Activated CD4-positive, alpha-beta T cell treated with anti-CD3 and anti-CD28 coated beads, Interleukin-2, amount 10 ng/mL, durations not matched to agents 24 days and 14 days (primary cell): ENCODE measurements at regions not wholly inside any gene's neighbourhood (a gene's known extent, or its start where the extent isn't known, plus 50 kb on each side); places are given as distances from the start of the nearest gene placed in this dataset.

Experiments
- DNase-seq: peaks from one replicate; pipeline ENCODE4 v3.0.0; 2022
- H3K27ac Mint-ChIP-seq: one replicate; pipeline ENCODE4 v1.8.0; 2022; ENCODE audit warnings: mild to moderate bottlenecking, mixed read lengths
- H3K27me3 Mint-ChIP-seq: one replicate; pipeline ENCODE4 v1.8.0; 2022; ENCODE audit warnings: mixed read lengths
- H3K36me3 Mint-ChIP-seq: one replicate; pipeline ENCODE4 v1.8.0; 2022; ENCODE audit warnings: low read depth, mild to moderate bottlenecking, mixed read lengths
- H3K4me1 Mint-ChIP-seq: one replicate; pipeline ENCODE4 v1.8.0; 2021; ENCODE audit warnings: mixed read lengths
- H3K4me3 Mint-ChIP-seq: one replicate; pipeline ENCODE4 v1.8.0; 2022; ENCODE audit warnings: mild to moderate bottlenecking, moderate library complexity, mixed read lengths
- H3K9me3 Mint-ChIP-seq: one replicate; pipeline ENCODE4 v1.8.0; 2021; ENCODE audit warnings: mixed read lengths
- intact Hi-C: fragments of 100-400 bp; cut with micrococcal nuclease; formaldehyde crosslinking; loops from one replicate; pipeline ENCODE4 v1.15.1; 2023

GRCh38 chr5:124849774-124850173 is 103.3 kb upstream of the ZNF608 start:
- intact Hi-C loops: no loop called here
- no peaks in the 10 kb centered on the region for H3K4me1 Mint-ChIP-seq
- no peak overlapping the region for H3K27ac Mint-ChIP-seq
- no peaks in the 10 kb centered on the region for H3K27me3 Mint-ChIP-seq
- no peak overlapping the region for H3K4me3 Mint-ChIP-seq
- no peaks in the 10 kb centered on the region for H3K9me3 Mint-ChIP-seq
- no peaks in the 10 kb centered on the region for H3K36me3 Mint-ChIP-seq
- DNase-seq: no peak

DNA sequence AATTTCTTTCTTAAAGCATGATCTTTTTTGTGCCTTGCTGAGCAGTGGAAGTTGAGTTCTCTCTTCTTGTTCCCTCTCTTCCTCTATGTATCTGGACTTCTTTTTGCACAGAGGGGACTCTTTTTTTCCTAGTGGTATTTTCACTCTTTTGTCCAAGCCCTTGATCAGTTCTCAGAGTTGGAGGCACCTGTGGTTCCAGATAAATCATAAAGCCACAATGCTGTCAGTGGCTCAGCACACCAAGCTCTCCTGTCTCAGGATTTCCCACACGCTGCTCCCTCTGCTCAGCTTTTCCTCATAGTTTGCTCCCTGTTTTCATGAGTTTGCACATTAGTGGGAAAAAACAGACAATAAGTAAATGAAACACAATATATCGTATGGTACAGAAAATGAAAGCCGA is 110.3 kb upstream of the ZNF608 start:
- Mint-ChIP-seq H3K27me3 (no peaks in the 10 kb centered on the region), H3K4me3 (no peak overlapping the region), H3K9me3 (no peaks in the 10 kb centered on the region), H3K4me1 (no peaks in the 10 kb centered on the region), H3K36me3 (no peaks in the 10 kb centered on the region), H3K27ac (no peak overlapping the region)
- intact Hi-C loops: no loop called here
- no peak for DNase-seq

DNA sequence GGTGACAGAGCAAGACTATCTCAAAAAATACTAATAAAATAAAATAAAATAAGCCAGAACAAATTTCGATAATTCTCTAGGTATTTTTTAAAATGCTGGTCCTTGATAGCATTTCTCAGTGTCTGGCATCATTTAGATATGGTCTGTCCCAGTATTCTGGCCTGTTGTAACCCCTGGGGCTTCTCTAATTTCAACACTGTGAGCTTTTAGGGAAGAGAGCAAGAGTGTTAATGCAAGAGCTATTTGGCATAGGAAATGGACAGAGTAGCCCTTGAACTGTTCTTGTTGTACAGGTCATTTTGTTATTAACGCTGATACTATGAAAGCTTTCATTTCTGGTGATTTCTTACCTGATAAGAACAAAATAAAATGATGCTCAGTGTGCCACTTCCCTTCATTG is 112.2 kb upstream of the ZNF608 start:
- H3K4me3 Mint-ChIP-seq: no peak overlapping the region

DNA sequence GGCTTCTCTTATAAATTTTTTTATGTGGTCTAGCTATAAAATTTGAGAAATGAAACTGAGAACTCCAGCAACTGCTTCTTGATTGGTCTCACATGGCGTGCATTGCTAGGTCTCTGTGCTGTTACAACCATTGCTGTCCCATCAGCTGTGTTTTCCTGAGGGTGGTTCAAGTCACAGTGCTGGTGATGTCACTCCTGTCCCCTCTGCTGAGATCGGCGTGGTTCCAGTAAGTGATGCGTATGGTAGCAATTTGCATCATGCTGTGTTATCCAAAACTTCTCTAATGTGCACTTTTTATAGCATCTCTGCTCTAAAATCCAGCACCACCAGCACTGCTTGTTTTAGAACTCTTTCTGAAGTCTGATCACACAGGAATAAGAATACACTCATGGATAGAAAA is 112.6 kb upstream of the ZNF608 start:
- no peaks in the 10 kb centered on the region for H3K36me3 Mint-ChIP-seq
- intact Hi-C loops: no loop called here
- no peak overlapping the region for H3K4me3 Mint-ChIP-seq
- H3K27ac Mint-ChIP-seq: no peak overlapping the region
- no peaks in the 10 kb centered on the region for H3K9me3 Mint-ChIP-seq
- H3K27me3 Mint-ChIP-seq: no peaks in the 10 kb centered on the region
- H3K4me1 Mint-ChIP-seq: no peaks in the 10 kb centered on the region
- DNase-seq: no peak

More for the DNA sequence above, 112.2 kb upstream of the ZNF608 start:
- no peak for DNase-seq
- Mint-ChIP-seq H3K36me3 (no peaks in the 10 kb centered on the region), H3K4me1 (no peaks in the 10 kb centered on the region), H3K9me3 (no peaks in the 10 kb centered on the region), H3K27ac (no peak overlapping the region), H3K27me3 (no peaks in the 10 kb centered on the region)
- intact Hi-C loops: no loop called here

GRCh38 chr5:124859556-124860290 is 113.3 kb upstream of the ZNF608 start:
- intact Hi-C loops: no loop called here
- Mint-ChIP-seq H3K27ac (no peak overlapping the region), H3K27me3 (no peaks in the 10 kb centered on the region), H3K4me3 (no peak overlapping the region), H3K9me3 (no peaks in the 10 kb centered on the region), H3K36me3 (no peaks in the 10 kb centered on the region), H3K4me1 (no peaks in the 10 kb centered on the region)
- no peak for DNase-seq

DNA sequence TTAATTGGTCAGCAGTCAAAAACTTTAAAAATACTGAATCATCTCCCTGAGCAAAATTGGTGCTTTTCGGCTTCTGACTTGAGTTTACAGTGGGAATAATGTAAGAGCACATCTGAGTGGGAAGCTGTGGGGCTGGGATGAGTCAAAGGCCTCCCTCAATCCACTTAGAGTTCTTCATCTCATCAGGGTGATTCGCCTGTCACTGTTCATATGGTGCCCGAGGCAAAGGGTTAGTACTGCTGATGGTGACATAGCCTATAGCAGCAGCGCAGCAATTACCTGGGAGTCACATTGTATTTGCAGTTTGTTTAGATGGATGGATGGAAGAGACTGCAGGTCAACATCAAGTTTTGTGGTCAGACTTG is 113.8 kb upstream of the ZNF608 start:
- no peak overlapping the region for H3K27ac Mint-ChIP-seq
- no peaks in the 10 kb centered on the region for H3K36me3 Mint-ChIP-seq
- no peaks in the 10 kb centered on the region for H3K4me1 Mint-ChIP-seq
- H3K4me3 Mint-ChIP-seq: no peak overlapping the region
- no peak for DNase-seq
- peaks cover 2% of the 10 kb centered on the region for H3K9me3 Mint-ChIP-seq
- intact Hi-C loops: no loop called here
- no peaks in the 10 kb centered on the region for H3K27me3 Mint-ChIP-seq

DNA sequence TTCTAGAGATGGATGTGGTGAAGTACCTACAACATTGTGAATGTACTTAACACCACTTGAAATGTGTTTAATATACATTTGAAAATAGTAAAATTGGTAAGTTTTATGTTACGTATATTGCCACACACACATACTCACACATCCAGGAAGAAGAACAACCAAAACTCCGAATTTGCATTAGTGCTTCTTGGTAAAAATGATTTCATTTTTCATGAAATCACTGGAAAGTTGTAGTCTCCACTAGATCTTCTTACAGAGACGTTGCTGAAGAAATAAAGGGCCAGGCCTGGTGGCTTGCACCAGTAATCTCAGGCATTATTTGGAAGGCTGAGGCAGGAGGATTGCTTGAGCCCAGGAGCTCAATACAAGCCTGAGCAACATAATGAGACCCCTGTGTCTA is 118.6 kb upstream of the ZNF608 start:
- H3K4me3 Mint-ChIP-seq: no peak overlapping the region
- no peak for DNase-seq
- H3K27ac Mint-ChIP-seq: no peak overlapping the region
- peaks cover 5% of the 10 kb centered on the region for H3K9me3 Mint-ChIP-seq
- intact Hi-C loops: no loop called here
- H3K27me3 Mint-ChIP-seq: no peaks in the 10 kb centered on the region
- peaks cover 4% of the 10 kb centered on the region for H3K4me1 Mint-ChIP-seq
- H3K36me3 Mint-ChIP-seq: no peaks in the 10 kb centered on the region

DNA sequence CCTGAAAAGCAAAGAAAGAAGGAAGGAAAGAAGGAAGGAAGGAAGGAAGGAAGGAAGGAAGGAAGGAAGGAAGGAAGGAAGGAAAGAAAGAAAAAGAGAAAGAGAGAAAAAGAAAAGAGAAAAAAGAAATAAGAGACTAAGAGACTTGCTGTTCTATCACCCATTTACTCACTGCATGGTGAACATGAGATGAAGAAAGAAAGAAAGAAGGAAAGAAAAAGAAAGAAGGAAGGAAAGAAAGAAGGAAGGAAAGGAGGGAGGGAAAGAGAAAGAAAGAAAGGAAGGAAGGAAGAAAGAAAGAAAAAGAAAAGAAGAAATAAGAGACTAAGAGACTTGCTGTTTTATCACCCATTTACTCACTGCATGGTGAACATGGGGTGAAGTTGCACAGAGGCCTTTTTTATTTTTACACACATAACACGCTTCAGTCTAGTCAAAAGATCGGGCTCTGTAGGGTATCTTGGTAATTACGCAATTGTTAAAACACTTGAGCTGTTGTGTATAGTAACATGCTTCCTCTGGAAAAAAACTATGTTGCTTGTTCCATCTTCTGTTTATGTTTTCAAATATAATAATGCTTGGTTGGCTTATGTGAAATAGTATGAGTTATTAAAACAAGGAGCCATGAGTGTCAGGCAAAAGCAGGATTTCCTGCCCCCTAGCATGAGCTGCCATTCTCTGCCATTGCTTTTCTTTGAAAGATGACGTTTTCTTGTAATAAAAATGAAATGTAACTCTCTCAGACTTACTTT is 119.3 kb upstream of the ZNF608 start:
- H3K4me3 Mint-ChIP-seq: no peak overlapping the region
- no peak for DNase-seq
- no peaks in the 10 kb centered on the region for H3K36me3 Mint-ChIP-seq
- peaks cover 4% of the 10 kb centered on the region for H3K4me1 Mint-ChIP-seq
- H3K27me3 Mint-ChIP-seq: no peaks in the 10 kb centered on the region
- peaks cover 5% of the 10 kb centered on the region for H3K9me3 Mint-ChIP-seq
- intact Hi-C loops: no loop called here
- no peak overlapping the region for H3K27ac Mint-ChIP-seq

DNA sequence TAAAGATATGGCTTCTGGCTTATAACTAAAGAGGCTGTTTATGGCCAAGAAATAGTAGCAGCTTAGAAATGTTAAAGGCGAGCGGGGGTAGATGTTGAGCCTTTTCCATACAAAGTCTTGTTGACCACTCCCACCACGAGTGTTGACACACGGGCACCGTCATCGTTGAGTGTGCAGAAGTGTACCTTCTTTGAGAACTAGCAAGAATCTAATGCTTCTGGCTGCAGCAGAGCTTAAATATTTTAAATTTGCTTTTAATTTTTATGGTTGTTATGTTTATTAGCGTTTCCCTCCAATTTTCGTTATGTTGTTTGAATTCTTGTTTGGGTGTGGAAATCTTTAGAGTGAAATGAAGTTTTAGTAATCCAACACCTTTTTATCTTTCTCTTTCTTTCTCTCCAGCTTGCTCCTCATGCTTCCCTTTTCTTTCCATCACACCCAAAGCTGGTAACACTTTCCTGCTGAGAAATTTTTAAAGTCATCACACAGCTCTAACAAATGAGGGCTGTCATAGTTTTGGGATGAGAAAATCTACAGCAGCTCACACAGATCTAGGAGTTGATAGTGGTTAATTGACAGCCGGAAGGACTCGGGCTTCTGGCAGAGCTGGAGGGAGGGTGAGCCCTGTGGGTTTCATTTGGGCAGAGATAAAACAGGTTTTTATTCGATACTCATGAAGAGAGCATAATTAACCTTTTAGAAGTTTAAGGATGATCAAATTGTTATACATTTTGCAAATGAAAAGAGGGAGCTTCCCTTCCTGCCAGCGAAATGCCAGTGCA is 120.1 kb upstream of the ZNF608 start:
- no peak for DNase-seq
- Mint-ChIP-seq H3K36me3 (no peaks in the 10 kb centered on the region), H3K9me3 (peaks cover 5% of the 10 kb centered on the region), H3K27ac (no peak overlapping the region), H3K27me3 (no peaks in the 10 kb centered on the region), H3K4me1 (peaks cover 4% of the 10 kb centered on the region), H3K4me3 (no peak overlapping the region)
- intact Hi-C loops: no loop called here

GRCh38 chr5:124867137-124867704 is 120.8 kb upstream of the ZNF608 start:
- H3K4me1 Mint-ChIP-seq: peaks cover 4% of the 10 kb centered on the region
- H3K9me3 Mint-ChIP-seq: peaks cover 5% of the 10 kb centered on the region
- no peaks in the 10 kb centered on the region for H3K27me3 Mint-ChIP-seq
- H3K4me3 Mint-ChIP-seq: no peak overlapping the region
- H3K36me3 Mint-ChIP-seq: no peaks in the 10 kb centered on the region
- DNase-seq: no peak
- no peak overlapping the region for H3K27ac Mint-ChIP-seq
- intact Hi-C loops: no loop called here

- Mint-ChIP-seq H3K4me3 (no peak overlapping the region), H3K36me3 (no peaks in the 10 kb centered on the region), H3K27me3 (no peaks in the 10 kb centered on the region), H3K27ac (no peak overlapping the region), H3K9me3 (peaks cover 5% of the 10 kb centered on the region), H3K4me1 (peaks cover 4% of the 10 kb centered on the region)
- DNase-seq: no peak
- intact Hi-C loops: no loop called here
Measured at GRCh38 chr5:124868676-124869075, 122.2 kb upstream of the ZNF608 start.

DNA sequence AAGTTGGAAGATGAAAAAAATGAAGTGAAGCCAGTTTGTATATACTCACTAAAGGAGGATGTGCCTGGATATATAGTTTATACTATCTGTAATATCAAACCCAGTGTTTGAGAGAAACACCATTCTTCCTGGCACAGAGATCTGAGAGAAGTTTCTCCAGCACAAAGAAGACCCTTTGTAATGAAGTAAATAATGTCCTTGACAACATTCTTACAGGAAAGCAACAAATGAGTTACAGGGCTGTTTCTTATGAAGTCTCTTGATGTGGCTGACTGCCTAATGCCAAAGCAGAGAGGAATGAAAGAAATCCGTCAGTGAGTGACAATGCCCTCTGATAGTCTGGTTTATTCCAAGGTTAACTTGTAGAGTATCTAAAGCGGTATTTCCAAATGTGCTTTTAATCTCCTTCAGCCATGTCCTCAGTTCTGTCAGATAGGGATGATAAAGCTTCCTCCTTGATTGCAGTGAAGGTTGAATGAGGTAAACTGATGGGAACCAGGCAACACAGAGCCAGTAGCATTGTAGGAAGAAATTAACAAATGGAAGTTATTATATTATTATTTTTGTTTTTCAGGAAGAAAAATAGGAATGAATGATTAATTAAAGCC is 123.1 kb upstream of the ZNF608 start:
- no peak for DNase-seq
- intact Hi-C loops: no loop called here
- Mint-ChIP-seq H3K9me3 (peaks cover 5% of the 10 kb centered on the region), H3K27me3 (no peaks in the 10 kb centered on the region), H3K4me3 (no peak overlapping the region), H3K27ac (no peak overlapping the region), H3K4me1 (peaks cover 4% of the 10 kb centered on the region), H3K36me3 (no peaks in the 10 kb centered on the region)

DNA sequence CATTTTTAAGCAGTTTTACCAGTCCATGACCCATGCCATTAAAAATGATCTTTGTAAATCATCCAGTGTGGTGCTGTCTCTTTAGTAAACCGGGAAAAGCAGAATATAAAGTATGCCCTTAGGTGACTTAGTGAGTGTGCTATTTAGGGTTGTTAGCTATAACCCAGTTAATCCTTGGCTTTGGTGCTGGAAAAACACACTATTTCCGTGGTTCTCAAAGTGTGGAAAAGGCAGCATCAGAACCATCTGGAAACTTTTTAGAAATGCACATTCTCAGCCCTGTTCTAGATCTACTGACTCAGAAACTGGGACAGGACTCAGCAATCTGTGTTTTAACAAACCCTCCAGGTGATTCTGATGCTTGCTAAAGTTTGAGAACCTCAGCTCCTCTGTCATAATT is 123.6 kb upstream of the ZNF608 start:
- H3K4me1 Mint-ChIP-seq: peaks cover 4% of the 10 kb centered on the region
- no peaks in the 10 kb centered on the region for H3K36me3 Mint-ChIP-seq
- H3K9me3 Mint-ChIP-seq: peaks cover 5% of the 10 kb centered on the region
- no peak for DNase-seq
- H3K27me3 Mint-ChIP-seq: no peaks in the 10 kb centered on the region
- no peak overlapping the region for H3K27ac Mint-ChIP-seq
- H3K4me3 Mint-ChIP-seq: no peak overlapping the region
- intact Hi-C loops: no loop called here

DNA sequence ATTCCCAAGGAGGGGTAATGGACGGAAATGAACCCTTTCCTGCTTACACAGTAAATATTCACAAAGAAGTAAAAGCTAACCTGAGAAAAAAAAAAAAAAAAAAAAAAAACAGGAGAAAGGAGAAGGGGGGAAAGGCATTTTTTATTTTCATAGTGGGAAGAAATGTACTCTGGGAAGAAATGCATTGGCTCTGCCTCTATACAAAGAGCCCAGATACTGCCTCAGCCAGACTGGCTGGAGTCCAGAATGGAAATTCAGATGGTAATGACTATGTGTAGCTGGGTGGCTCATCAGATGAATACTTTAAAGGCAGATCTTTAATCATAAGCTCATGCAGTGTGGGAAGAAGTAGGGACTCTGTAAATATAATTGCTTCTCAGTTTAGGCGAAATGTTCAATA is 124.9 kb upstream of the ZNF608 start:
- no peak overlapping the region for H3K4me3 Mint-ChIP-seq
- H3K36me3 Mint-ChIP-seq: no peaks in the 10 kb centered on the region
- no peaks in the 10 kb centered on the region for H3K9me3 Mint-ChIP-seq
- intact Hi-C loops: no loop called here
- H3K27me3 Mint-ChIP-seq: no peaks in the 10 kb centered on the region
- no peak overlapping the region for H3K27ac Mint-ChIP-seq
- H3K4me1 Mint-ChIP-seq: peaks cover 2% of the 10 kb centered on the region
- DNase-seq: no peak
